ENCODE measurements at regions not wholly inside any gene's neighbourhood (a gene's known extent, or its start where the extent isn't known, plus 50 kb on each side); places are given as distances from the start of the nearest gene placed in this dataset.

GRCh38 chr4:180261346-180261745, 1981.9 kb upstream of the TENM3 start:
- Histone ChIP-seq H3K36me3 (ENCODE audit: control insufficient read depth in 1 of 2, insufficient read depth in 2 of 2, low read depth in 1 of 2, low read length in 2 of 2) (peaks cover 0 to 5% of the 10 kb centered on the region in 2 experiments), H3K4ac (ENCODE audit: low read depth in 1 of 2, low read length in 2 of 2) (no peak overlapping the region), H3K14ac (ENCODE audit: low read length in 2 of 2) (no peak overlapping the region), H3K4me2 (ENCODE audit: low read length, poor library complexity, severe bottlenecking) (no peak overlapping the region), H4K8ac (ENCODE audit: low read length) (no peak overlapping the region), H2BK12ac (ENCODE audit: low read length in 2 of 2) (no peak overlapping the region), H2AK5ac (ENCODE audit: low read length, severe bottlenecking) (no peak overlapping the region), H3K23ac (ENCODE audit: low read length in 2 of 2) (no peak overlapping the region), H3K4me3 (ENCODE audit: insufficient read depth in 1 of 2, low read depth in 1 of 2, low read length in 2 of 2) (no peak overlapping the region), H2BK5ac (ENCODE audit: low read depth, low read length, poor library complexity, severe bottlenecking) (no peak overlapping the region), H3K79me1 (replicated peaks; ENCODE audit: low read length, poor library complexity, severe bottlenecking) (no peaks in the 10 kb centered on the region), H3K27me3 (ENCODE audit: control insufficient read depth in 1 of 2, insufficient read depth in 1 of 2, low read length in 2 of 2) (no peaks in the 10 kb centered on the region), H3K9ac (ENCODE audit: low read length) (no peak overlapping the region), H2BK120ac (ENCODE audit: low read depth, low read length) (no peak overlapping the region), H3K9me3 (ENCODE audit: control insufficient read depth, low read length) (no peaks in the 10 kb centered on the region), H3K18ac (ENCODE audit: low read depth in 1 of 2, low read length in 2 of 2) (no peak overlapping the region), H2AFZ (ENCODE audit: low read depth, low read length) (no peak overlapping the region), H2BK15ac (ENCODE audit: low read depth, poor library complexity, severe bottlenecking) (no peak overlapping the region), H3K4me1 (ENCODE audit: control insufficient read depth, insufficient read depth, low read depth, low read length) (peaks cover 3% of the 10 kb centered on the region), H4K91ac (ENCODE audit: low read length) (no peak overlapping the region), H3K27ac (ENCODE audit: low read length, poor library complexity, severe bottlenecking) (no peak overlapping the region)
- DNase-seq, result no peak
- 53% methylated on average over 2 of the region's 2 CpGs for WGBS

- H2BK5ac ChIP-seq (ENCODE audit: low read depth, low read length, poor library complexity, severe bottlenecking), result no peak overlapping the region
- H2AFZ ChIP-seq (ENCODE audit: low read depth, low read length), result no peak overlapping the region
- H3K27me3 ChIP-seq (ENCODE audit: control insufficient read depth in 1 of 2, insufficient read depth in 1 of 2, low read length in 2 of 2), result no peaks in the 10 kb centered on the region
- H3K9me3 ChIP-seq (ENCODE audit: control insufficient read depth, low read length), result peaks cover 3% of the 10 kb centered on the region
- no peak overlapping the region for H3K4me3 ChIP-seq (ENCODE audit: insufficient read depth in 1 of 2, low read depth in 1 of 2, low read length in 2 of 2)
- no peak overlapping the region for H2BK120ac ChIP-seq (ENCODE audit: low read depth, low read length)
- H3K23ac ChIP-seq (ENCODE audit: low read length in 2 of 2), result no peak overlapping the region
- H3K27ac ChIP-seq (ENCODE audit: low read length, poor library complexity, severe bottlenecking), result no peak overlapping the region
- no peak overlapping the region for H4K91ac ChIP-seq (ENCODE audit: low read length)
- no peaks in the 10 kb centered on the region for H3K4me1 ChIP-seq (ENCODE audit: control insufficient read depth, insufficient read depth, low read depth, low read length)
- no peak overlapping the region for H3K9ac ChIP-seq (ENCODE audit: low read length)
- no peak for DNase-seq
- H3K18ac ChIP-seq (ENCODE audit: low read depth in 1 of 2, low read length in 2 of 2), result no peak overlapping the region
- H4K8ac ChIP-seq (ENCODE audit: low read length), result no peak overlapping the region
- no CpG with 5 or more reads among the region's 3 CpGs for WGBS
- no peak overlapping the region for H2BK12ac ChIP-seq (ENCODE audit: low read length in 2 of 2)
- H2AK5ac ChIP-seq (ENCODE audit: low read length, severe bottlenecking), result no peak overlapping the region
- H3K4me2 ChIP-seq (ENCODE audit: low read length, poor library complexity, severe bottlenecking), result no peak overlapping the region
- H3K79me1 ChIP-seq (replicated peaks; ENCODE audit: low read length, poor library complexity, severe bottlenecking), result no peaks in the 10 kb centered on the region
- H2BK15ac ChIP-seq (ENCODE audit: low read depth, poor library complexity, severe bottlenecking), result no peak overlapping the region
- H3K36me3 ChIP-seq (ENCODE audit: control insufficient read depth in 1 of 2, insufficient read depth in 2 of 2, low read depth in 1 of 2, low read length in 2 of 2), result no peaks in the 10 kb centered on the region
- H3K4ac ChIP-seq (ENCODE audit: low read depth in 1 of 2, low read length in 2 of 2), result no peak overlapping the region
- no peak overlapping the region for H3K14ac ChIP-seq (ENCODE audit: low read length in 2 of 2)
Observed at GRCh38 chr4:180280076-180280475, 1963.1 kb upstream of the TENM3 start.

- Histone ChIP-seq H2BK15ac (ENCODE audit: low read depth, poor library complexity, severe bottlenecking) (no peak overlapping the region), H3K4me2 (ENCODE audit: low read length, poor library complexity, severe bottlenecking) (no peak overlapping the region), H3K27ac (ENCODE audit: low read length, poor library complexity, severe bottlenecking) (no peak overlapping the region), H2BK12ac (ENCODE audit: low read length in 2 of 2) (no peak overlapping the region), H2BK120ac (ENCODE audit: low read depth, low read length) (no peak overlapping the region), H3K4me3 (ENCODE audit: insufficient read depth in 1 of 2, low read depth in 1 of 2, low read length in 2 of 2) (no peak overlapping the region), H3K23ac (ENCODE audit: low read length in 2 of 2) (no peak overlapping the region), H4K8ac (ENCODE audit: low read length) (no peak overlapping the region), H3K9me3 (ENCODE audit: control insufficient read depth, low read length) (peaks cover 3% of the 10 kb centered on the region), H3K79me1 (replicated peaks; ENCODE audit: low read length, poor library complexity, severe bottlenecking) (no peaks in the 10 kb centered on the region), H2AK5ac (ENCODE audit: low read length, severe bottlenecking) (no peak overlapping the region), H2BK5ac (ENCODE audit: low read depth, low read length, poor library complexity, severe bottlenecking) (no peak overlapping the region), H3K36me3 (ENCODE audit: control insufficient read depth in 1 of 2, insufficient read depth in 2 of 2, low read depth in 1 of 2, low read length in 2 of 2) (no peaks in the 10 kb centered on the region), H3K9ac (ENCODE audit: low read length) (no peak overlapping the region), H3K14ac (ENCODE audit: low read length in 2 of 2) (no peak overlapping the region), H4K91ac (ENCODE audit: low read length) (no peak overlapping the region), H3K4me1 (ENCODE audit: control insufficient read depth, insufficient read depth, low read depth, low read length) (no peaks in the 10 kb centered on the region), H3K27me3 (ENCODE audit: control insufficient read depth in 1 of 2, insufficient read depth in 1 of 2, low read length in 2 of 2) (no peaks in the 10 kb centered on the region), H2AFZ (ENCODE audit: low read depth, low read length) (no peak overlapping the region), H3K4ac (ENCODE audit: low read depth in 1 of 2, low read length in 2 of 2) (no peak overlapping the region), H3K18ac (ENCODE audit: low read depth in 1 of 2, low read length in 2 of 2) (no peak overlapping the region)
- WGBS, result 84% methylated on average over 6 of the region's 6 CpGs
- DNase-seq, result no peak
Observed at GRCh38 chr4:180280726-180281297, 1962.4 kb upstream of the TENM3 start.

- no peak overlapping the region for H4K91ac ChIP-seq (ENCODE audit: low read length)
- no peak overlapping the region for H3K23ac ChIP-seq (ENCODE audit: low read length in 2 of 2)
- H3K79me1 ChIP-seq (replicated peaks; ENCODE audit: low read length, poor library complexity, severe bottlenecking), result no peaks in the 10 kb centered on the region
- no peak overlapping the region for H3K4me2 ChIP-seq (ENCODE audit: low read length, poor library complexity, severe bottlenecking)
- WGBS, result 90% methylated on average over 2 of the region's 3 CpGs
- no peak overlapping the region for H3K9ac ChIP-seq (ENCODE audit: low read length)
- no peak overlapping the region for H3K18ac ChIP-seq (ENCODE audit: low read depth in 1 of 2, low read length in 2 of 2)
- H2BK12ac ChIP-seq (ENCODE audit: low read length in 2 of 2), result no peak overlapping the region
- no peak overlapping the region for H3K14ac ChIP-seq (ENCODE audit: low read length in 2 of 2)
- no peaks in the 10 kb centered on the region for H3K9me3 ChIP-seq (ENCODE audit: control insufficient read depth, low read length)
- H2BK15ac ChIP-seq (ENCODE audit: low read depth, poor library complexity, severe bottlenecking), result no peak overlapping the region
- H2BK120ac ChIP-seq (ENCODE audit: low read depth, low read length), result no peak overlapping the region
- H3K27me3 ChIP-seq (ENCODE audit: control insufficient read depth in 1 of 2, insufficient read depth in 1 of 2, low read length in 2 of 2), result no peaks in the 10 kb centered on the region
- no peaks in the 10 kb centered on the region for H3K36me3 ChIP-seq (ENCODE audit: control insufficient read depth in 1 of 2, insufficient read depth in 2 of 2, low read depth in 1 of 2, low read length in 2 of 2)
- H3K4ac ChIP-seq (ENCODE audit: low read depth in 1 of 2, low read length in 2 of 2), result no peak overlapping the region
- no peak overlapping the region for H2AK5ac ChIP-seq (ENCODE audit: low read length, severe bottlenecking)
- no peak overlapping the region for H2AFZ ChIP-seq (ENCODE audit: low read depth, low read length)
- H2BK5ac ChIP-seq (ENCODE audit: low read depth, low read length, poor library complexity, severe bottlenecking), result no peak overlapping the region
- no peak for DNase-seq
- H4K8ac ChIP-seq (ENCODE audit: low read length), result no peak overlapping the region
- H3K4me1 ChIP-seq (ENCODE audit: control insufficient read depth, insufficient read depth, low read depth, low read length), result no peaks in the 10 kb centered on the region
- H3K27ac ChIP-seq (ENCODE audit: low read length, poor library complexity, severe bottlenecking), result no peak overlapping the region
- H3K4me3 ChIP-seq (ENCODE audit: insufficient read depth in 1 of 2, low read depth in 1 of 2, low read length in 2 of 2), result no peak overlapping the region
Observed at GRCh38 chr4:180281724-180282123, 1961.5 kb upstream of the TENM3 start.

All from mesenchymal stem cell (in vitro differentiated cells and primary cell).